IMR-90 (cell line): ENCODE measurements at regions not wholly inside any gene's neighbourhood (a gene's known extent, or its start where the extent isn't known, plus 50 kb on each side); places are given as distances from the start of the nearest gene placed in this dataset.

Experiments used
- ATAC-seq: fragments of 200-7000 bp; cut with Tn5 transposase; 2 replicates; pipeline ENCODE4 v1.9.1; 2020; ENCODE audit warnings: low read depth, mild to moderate bottlenecking, moderate library complexity
- BruUV-seq: library from RNA; stranded (reverse); fragments of 400-500 nt; replicated peaks from 2 replicates; lab custom pipeline; 2021; lab: Mats Ljungman, UMichigan
- CTCF ChIA-PET: fragments of 300-600 bp; formaldehyde crosslinking; extraction: SDS; loops from one replicate; lab custom pipeline; 2021; ENCODE audit warnings: antibody characterized with exemption; lab: Yijun Ruan, JAX
- POLR2A ChIA-PET: fragments of 300-600 bp; sonication (Branson Sonifier 250); formaldehyde crosslinking; loops from one replicate; lab custom pipeline; 2022; ENCODE audit warnings: antibody characterized with exemption; ENCODE audit not compliant: unreplicated experiment; lab: Charles Lee
- DNase-seq: peaks from one replicate; pipeline ENCODE4 v3.0.0; 2013
- H2AFZ ChIP-seq: replicated peaks from 2 replicates; pipeline ENCODE3; 2013; ENCODE audit warnings: low read length, mild to moderate bottlenecking; ENCODE audit not compliant: poor library complexity
- H2AK5ac ChIP-seq: 2 replicates; pipeline ENCODE4 v1.6.1; 2013; ENCODE audit warnings: low read depth, low read length, inconsistent platforms
- H2AK9ac ChIP-seq: replicated peaks from 2 replicates; pipeline ENCODE3; 2013; ENCODE audit warnings: mild to moderate bottlenecking, low read depth, low read length, moderate library complexity; ENCODE audit not compliant: poor library complexity
- H2BK120ac ChIP-seq: 2 replicates; pipeline ENCODE4 v1.6.1; 2013; ENCODE audit warnings: low read depth, low read length, inconsistent platforms
- H2BK15ac ChIP-seq: 3 replicates; pipeline ENCODE4 v1.6.1; 2013; ENCODE audit warnings: low read depth, low read length, inconsistent platforms
- H2BK20ac ChIP-seq: 2 replicates; pipeline ENCODE4 v1.6.1; 2013; ENCODE audit warnings: low read depth, mild to moderate bottlenecking, inconsistent platforms, low read length, moderate library complexity
- H2BK5ac ChIP-seq: 2 replicates; pipeline ENCODE4 v1.6.1; 2013; ENCODE audit warnings: mild to moderate bottlenecking, low read depth, low read length, inconsistent platforms; ENCODE audit not compliant: poor library complexity, severe bottlenecking
- H3K14ac ChIP-seq: replicated peaks from 2 replicates; pipeline ENCODE4 v1.6.1; 2013; ENCODE audit warnings: low read depth, low read length, inconsistent platforms
- H3K18ac ChIP-seq: 2 replicates; pipeline ENCODE4 v1.6.1; 2013; ENCODE audit warnings: low read depth, low read length, control low read depth
- H3K23ac ChIP-seq: 2 replicates; pipeline ENCODE4 v1.6.1; 2013; ENCODE audit warnings: low read depth, low read length, inconsistent platforms
- H3K27ac ChIP-seq: 2 replicates; pipeline ENCODE4 v1.5.1; 2013; ENCODE audit warnings: mild to moderate bottlenecking, control low read depth, low read length; ENCODE audit not compliant: insufficient read depth
- H3K27me3 ChIP-seq: 2 replicates; pipeline ENCODE4 v1.6.1; 2013; ENCODE audit warnings: low read length; ENCODE audit not compliant: control insufficient read depth, insufficient read depth
- H3K36me3 ChIP-seq: 2 replicates; pipeline ENCODE4 v1.6.1; 2013; ENCODE audit warnings: low read length, mixed read lengths; ENCODE audit not compliant: control insufficient read depth, insufficient read depth
- H3K4ac ChIP-seq: 2 replicates; pipeline ENCODE4 v1.6.1; 2013; ENCODE audit warnings: low read depth, low read length, inconsistent platforms
- H3K4me1 ChIP-seq: 2 replicates; pipeline ENCODE4 v1.6.1; 2013; ENCODE audit warnings: low read length, mixed read lengths; ENCODE audit not compliant: control insufficient read depth, insufficient read depth
- H3K4me2 ChIP-seq: 2 replicates; pipeline ENCODE4 v1.6.1; 2013; ENCODE audit warnings: low read depth, mild to moderate bottlenecking, control low read depth, low read length, moderate library complexity
- H3K4me3 ChIP-seq: 2 replicates; pipeline ENCODE4 v1.5.1; 2013; ENCODE audit warnings: low read depth, mild to moderate bottlenecking, control low read depth, low read length, moderate library complexity; ENCODE audit not compliant: insufficient read depth
- H3K56ac ChIP-seq: 2 replicates; pipeline ENCODE4 v1.6.1; 2013; ENCODE audit warnings: low read length, inconsistent platforms; ENCODE audit not compliant: insufficient read depth; ENCODE audit errors: extremely low read depth
- H3K79me1 ChIP-seq, 2 experiments: 2 replicates each; pipeline ENCODE4 v1.6.1; 2013; ENCODE audit warnings: low read length in 2 of 2, inconsistent platforms in 1 of 2, low read depth in 1 of 2
- H3K9ac ChIP-seq: 2 replicates; pipeline ENCODE4 v1.6.1; 2013; ENCODE audit warnings: low read depth, low read length, control low read depth
- H3K9me1 ChIP-seq: 2 replicates; pipeline ENCODE4 v1.6.1; 2013; ENCODE audit warnings: low read length, inconsistent platforms; ENCODE audit not compliant: insufficient read depth
- H3K9me3 ChIP-seq: 2 replicates; pipeline ENCODE4 v1.6.1; 2013; ENCODE audit warnings: low read length; ENCODE audit not compliant: control insufficient read depth, insufficient read depth
- H4K20me1 ChIP-seq: 2 replicates; pipeline ENCODE4 v1.6.1; 2013; ENCODE audit warnings: low read length, inconsistent platforms; ENCODE audit not compliant: insufficient read depth
- H4K5ac ChIP-seq: 2 replicates; pipeline ENCODE4 v1.6.1; 2013; ENCODE audit warnings: mild to moderate bottlenecking, low read depth, low read length, control low read depth
- H4K8ac ChIP-seq, 2 experiments: 2 replicates each; pipeline ENCODE4 v1.6.1; 2013; ENCODE audit warnings: low read depth in 2 of 2, low read length in 2 of 2, control low read depth in 1 of 2, inconsistent platforms in 1 of 2
- H4K91ac ChIP-seq: 2 replicates; pipeline ENCODE4 v1.6.1; 2013; ENCODE audit warnings: low read depth, low read length, inconsistent platforms; ENCODE audit not compliant: insufficient read depth
- BHLHE40 ChIP-seq: fragments of 150-350 bp; IDR thresholded peaks from 2 replicates; pipeline ENCODE4 v1.6.1; 2016; ENCODE audit warnings: mild to moderate bottlenecking, low read depth, low read length
- CEBPB ChIP-seq: IDR thresholded peaks from 2 replicates; pipeline ENCODE4 v1.6.1; 2012; ENCODE audit warnings: low read depth, low read length, improper control_type of control experiment
- CHD1 ChIP-seq: IDR thresholded peaks from 2 replicates; pipeline ENCODE4 v1.6.1; 2012; ENCODE audit warnings: low read depth, low read length, improper control_type of control experiment
- CTCF ChIP-seq: conservative IDR thresholded peaks from 2 replicates; pipeline ENCODE4 v1.5.1; 2012; ENCODE audit warnings: mild to moderate bottlenecking, low read depth, low read length, improper control_type of control experiment
- FOS ChIP-seq: fragments of 150-350 bp; IDR thresholded peaks from 2 replicates; pipeline ENCODE4 v1.6.1; 2016; ENCODE audit warnings: low read depth, low read length
- MAFK ChIP-seq: IDR thresholded peaks from 2 replicates; pipeline ENCODE4 v1.6.1; 2012; ENCODE audit warnings: low read depth, low read length, improper control_type of control experiment
- MAZ ChIP-seq: IDR thresholded peaks from 2 replicates; pipeline ENCODE4 v1.6.1; 2012; ENCODE audit warnings: low read depth, mild to moderate bottlenecking, low read length, improper control_type of control experiment, moderate library complexity, borderline replicate concordance
- MXI1 ChIP-seq: IDR thresholded peaks from 2 replicates; pipeline ENCODE4 v1.6.1; 2012; ENCODE audit warnings: low read depth, mild to moderate bottlenecking, low read length, moderate library complexity, borderline replicate concordance
- POLR2A ChIP-seq: IDR thresholded peaks from 2 replicates; pipeline ENCODE4 v1.6.1; 2012; ENCODE audit warnings: mild to moderate bottlenecking, low read depth, low read length
- RAD21 ChIP-seq: IDR thresholded peaks from 2 replicates; pipeline ENCODE4 v1.6.1; 2012; ENCODE audit warnings: low read length, improper control_type of control experiment
- RFX5 ChIP-seq: IDR thresholded peaks from 2 replicates; pipeline ENCODE4 v1.8.0; 2012; ENCODE audit warnings: low read depth, mild to moderate bottlenecking, low read length, moderate library complexity
- SMC3 ChIP-seq: fragments of 150-350 bp; IDR thresholded peaks from 2 replicates; pipeline ENCODE4 v1.6.1; 2016; ENCODE audit warnings: low read depth, mild to moderate bottlenecking, antibody characterized with exemption, low read length, moderate library complexity
- WGBS, 2 experiments: methylation state at CpG; one replicate each; pipeline versions ENCODE4 v1.1.5 to v1.1.7; 2013; ENCODE audit warnings: missing lambda C conversion rate in 2 of 2; ENCODE audit not compliant: insufficient read length in 1 of 2; ENCODE audit errors: extremely low coverage in 2 of 2; 5-methylcytosine and 5-hydroxymethylcytosine counted together
- dilution Hi-C: fragments of 300-500 bp; cut with HindIII; formaldehyde crosslinking; loops from one replicate; pipeline ENCODE4 v1.14.3; 2018; ENCODE audit warnings: low sequenced_read_pairs; ENCODE audit not compliant: unreplicated experiment
- in situ Hi-C: fragments of 300-500 bp; cut with MboI; formaldehyde crosslinking; loops from 3 replicates; pipeline ENCODE4 v1.14.3; 2019; ENCODE audit warnings: low sequenced_read_pairs, inconsistent platforms, mixed read lengths
- intact Hi-C: fragments of 100-400 bp; cut with micrococcal nuclease; formaldehyde crosslinking; loops from 2 replicates; pipeline ENCODE4 v1.10.0; 2022
- TF ChIP-seq, protein P1 (sequence below): fragments of 150-350 bp; IDR thresholded peaks from 2 replicates; pipeline ENCODE4 v1.6.1; 2016; ENCODE audit warnings: low read depth, mild to moderate bottlenecking, low read length, moderate library complexity, borderline replicate concordance

DNA sequence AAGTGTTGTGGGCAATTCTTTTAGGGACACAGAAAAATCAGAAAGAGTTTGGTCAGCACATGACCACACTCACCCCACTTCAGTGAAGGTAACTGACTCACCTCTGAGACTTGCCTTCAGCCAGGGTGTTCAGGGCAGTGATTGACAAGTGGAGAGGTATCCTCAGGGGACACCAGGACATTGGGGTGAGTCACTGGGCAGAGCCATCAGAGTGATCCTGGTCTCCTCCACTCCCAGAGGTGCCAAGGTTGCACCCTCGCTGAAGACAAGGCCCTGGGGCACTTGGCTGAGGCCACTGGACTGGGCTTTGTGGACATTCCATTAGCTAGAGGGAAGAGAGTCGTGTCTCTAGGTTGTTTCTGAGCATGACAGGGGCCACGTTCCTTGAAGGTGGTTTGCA is 113.4 kb downstream of the GADD45G start:
- H4K8ac ChIP-seq = no peak overlapping the region
- no peak overlapping the region for H3K56ac ChIP-seq
- H2AK5ac ChIP-seq = no peak overlapping the region
- intact Hi-C loops (no loop called here), in situ Hi-C loops (no loop called here), dilution Hi-C loops (no loop called here)
- H3K14ac ChIP-seq = no peak overlapping the region
- H2BK15ac ChIP-seq = no peak overlapping the region
- no peak overlapping the region for H4K5ac ChIP-seq
- no peak overlapping the region for H3K4ac ChIP-seq
- BruUV-seq = no TSS peak
- ChIA-PET CTCF (no interaction called here), POLR2A (no interaction called here)
- no peaks in the 10 kb centered on the region for H3K9me1 ChIP-seq
- H4K20me1 ChIP-seq = no peaks in the 10 kb centered on the region
- no peak overlapping the region for H2AK9ac ChIP-seq
- no peak overlapping the region for H2AFZ ChIP-seq
- no peak overlapping the region for H3K4me3 ChIP-seq
- no peak overlapping the region for H2BK5ac ChIP-seq
- no peak overlapping the region for H2BK20ac ChIP-seq
- H3K4me2 ChIP-seq = no peak overlapping the region
- peaks cover 2% of the 10 kb centered on the region; the same call in 1 of the 2 replicates for H3K27me3 ChIP-seq
- no peak overlapping the region for H3K9ac ChIP-seq
- no peaks in the 10 kb centered on the region for H3K36me3 ChIP-seq
- no peak overlapping the region for H3K27ac ChIP-seq
- no peak overlapping the region for H3K23ac ChIP-seq
- no peak overlapping the region for H4K91ac ChIP-seq
- DNase-seq (no peak), ATAC-seq (no peak)
- no peaks in the 10 kb centered on the region for H3K79me1 ChIP-seq
- WGBS, 2 experiments = no CpG with 5 or more reads among the region's 3 CpGs
- H2BK120ac ChIP-seq = no peak overlapping the region
- H3K4me1 ChIP-seq = no peaks in the 10 kb centered on the region
- H3K18ac ChIP-seq = no peak overlapping the region
- no peak for TF ChIP-seq BHLHE40
- no peak for TF ChIP-seq POLR2A
- TF ChIP-seq MXI1 = no peak
- no peak for TF ChIP-seq MAFK
- no peak for TF ChIP-seq CEBPB
- no peak for TF ChIP-seq MAZ
- TF ChIP-seq SMC3 = no peak
- no peak for TF ChIP-seq CHD1
- TF ChIP-seq FOS = no peak
- TF ChIP-seq CTCF = no peak
- TF ChIP-seq RAD21 = no peak
- TF ChIP-seq, protein P1, sequence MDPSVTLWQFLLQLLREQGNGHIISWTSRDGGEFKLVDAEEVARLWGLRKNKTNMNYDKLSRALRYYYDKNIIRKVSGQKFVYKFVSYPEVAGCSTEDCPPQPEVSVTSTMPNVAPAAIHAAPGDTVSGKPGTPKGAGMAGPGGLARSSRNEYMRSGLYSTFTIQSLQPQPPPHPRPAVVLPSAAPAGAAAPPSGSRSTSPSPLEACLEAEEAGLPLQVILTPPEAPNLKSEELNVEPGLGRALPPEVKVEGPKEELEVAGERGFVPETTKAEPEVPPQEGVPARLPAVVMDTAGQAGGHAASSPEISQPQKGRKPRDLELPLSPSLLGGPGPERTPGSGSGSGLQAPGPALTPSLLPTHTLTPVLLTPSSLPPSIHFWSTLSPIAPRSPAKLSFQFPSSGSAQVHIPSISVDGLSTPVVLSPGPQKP = no peak
- TF ChIP-seq RFX5 = no peak
- no peaks in the 10 kb centered on the region for H3K9me3 ChIP-seq
